ENCODE measurements at regions not wholly inside any gene's neighbourhood (a gene's known extent, or its start where the extent isn't known, plus 50 kb on each side); places are given as distances from the start of the nearest gene placed in this dataset.
"Not testable (repeated sequence)": the region's sequence is repeated elsewhere in the genome, so short reads cannot be mapped to it uniquely, and the experiment has no call there.

DNA sequence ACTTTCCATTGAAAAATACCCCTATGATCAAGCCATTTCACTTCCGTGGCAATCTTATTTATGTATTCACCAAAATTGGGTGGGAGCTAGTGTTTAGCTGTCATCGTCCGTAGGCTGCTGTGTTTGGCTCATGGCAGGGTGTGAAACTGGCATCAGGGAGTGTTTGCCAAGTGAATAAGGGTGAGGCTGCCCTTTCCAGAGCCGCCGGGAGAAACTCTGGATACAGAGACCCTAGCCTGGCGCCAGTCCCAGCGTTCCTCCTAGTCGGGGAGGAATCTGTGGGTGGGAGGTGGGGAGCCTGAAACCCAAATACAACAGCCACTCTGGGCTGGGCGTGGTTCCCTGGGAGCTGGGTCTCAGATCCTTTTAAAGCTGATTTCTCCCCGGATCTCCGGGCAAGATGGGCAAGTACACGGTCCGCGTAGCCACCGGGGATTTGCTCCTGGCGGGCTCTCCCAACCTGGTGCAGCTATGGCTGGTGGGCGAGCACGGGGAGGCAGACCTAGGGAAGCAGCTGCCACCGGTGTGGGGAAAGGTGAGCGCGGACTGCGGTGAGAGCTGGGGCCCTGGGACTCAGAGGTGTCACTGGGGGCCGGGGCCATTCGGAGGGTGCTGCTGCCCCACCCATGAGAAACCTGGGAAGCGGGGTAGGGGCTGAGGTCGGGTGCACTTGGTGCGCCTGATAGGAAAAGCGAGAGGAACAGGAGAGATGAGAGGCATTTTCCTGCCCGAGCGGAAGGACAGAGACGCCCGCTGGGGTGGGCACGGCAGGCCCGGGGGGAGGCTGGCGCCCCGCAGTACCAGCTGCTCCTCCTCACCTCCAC, 62.1 kb upstream of the TEKT1 start:
- DNase-seq (ENCODE audit: low read depth in 2 of 2), result no peak

DNA sequence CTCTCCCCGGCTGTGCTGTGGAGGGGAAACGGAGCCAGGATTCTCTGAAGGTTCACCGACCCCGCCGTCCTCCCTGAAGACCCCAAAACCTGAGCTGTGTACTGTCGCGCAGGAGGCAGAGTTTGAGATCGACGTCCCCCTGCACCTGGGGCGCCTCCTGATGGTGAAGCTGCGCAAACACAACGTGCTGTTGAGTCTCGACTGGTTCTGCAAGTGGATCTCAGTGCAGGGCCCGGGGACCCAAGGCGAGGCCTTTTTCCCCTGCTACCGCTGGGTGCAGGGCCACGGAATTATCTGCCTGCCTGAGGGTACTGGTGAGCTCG, 62.6 kb upstream of the TEKT1 start:
- peak in 1 of 2 donors; percentile 15 for DNase-seq (ENCODE audit: low read depth in 2 of 2)

- DNase-seq (ENCODE audit: low read depth in 2 of 2), result no peak
Observed at GRCh38 chr17:6901086-6901485, 69.6 kb upstream of the TEKT1 start.

- no peak for DNase-seq (ENCODE audit: low read depth in 2 of 2)
Observed at GRCh38 chr17:6903326-6903900, 71.9 kb upstream of the TEKT1 start.

DNA sequence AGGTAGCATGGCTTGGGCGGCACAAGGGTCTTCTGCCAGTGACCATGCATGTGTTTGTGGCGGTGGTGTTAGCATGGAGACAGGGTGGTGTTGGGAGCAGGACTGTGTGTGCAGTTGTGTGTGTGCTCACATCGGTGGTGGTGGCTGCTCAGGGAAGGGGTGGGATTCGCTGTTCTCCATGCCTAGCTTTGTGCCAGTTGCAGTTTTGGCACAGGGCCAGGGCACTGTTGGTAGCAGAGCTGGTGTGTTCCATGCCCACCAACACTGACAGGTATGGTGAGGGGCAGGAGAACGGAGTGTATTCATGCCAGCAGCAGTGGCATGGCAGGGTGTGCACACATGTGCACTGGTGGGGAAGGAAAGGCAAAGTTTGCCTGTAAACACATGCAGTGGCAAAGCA, 77.3 kb upstream of the TEKT1 start:
- DNase-seq (ENCODE audit: low read depth in 2 of 2), result no peak

DNA sequence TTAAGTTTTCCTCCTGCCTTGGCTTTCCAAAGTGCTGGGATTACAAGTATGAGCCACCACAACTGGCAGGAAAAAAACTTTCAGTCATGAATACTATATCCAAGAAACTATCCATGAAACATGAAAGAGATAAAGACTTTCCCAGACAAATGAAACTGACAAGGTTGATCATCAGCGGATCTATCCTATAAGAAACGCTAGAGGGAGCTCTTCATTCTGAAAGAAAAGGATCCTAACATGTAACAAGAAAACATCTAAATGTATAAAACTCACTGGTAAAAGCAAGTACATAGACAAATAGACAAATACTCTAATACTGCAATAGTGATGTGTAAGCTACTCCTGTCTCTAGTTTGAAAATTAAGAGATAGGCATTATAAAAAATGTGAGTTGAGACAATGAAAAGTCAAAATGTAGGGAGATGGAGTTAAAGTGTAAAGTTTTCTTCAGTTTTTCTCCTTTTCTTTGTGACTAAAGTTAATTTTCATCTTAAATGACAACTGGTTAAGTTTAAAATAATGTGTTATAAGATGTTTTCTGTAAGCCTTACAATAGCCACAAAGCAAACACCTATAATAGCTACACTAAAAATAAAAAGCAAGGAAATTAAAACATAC, 79.6 kb upstream of the TEKT1 start:
- no peak for DNase-seq (ENCODE audit: low read depth in 2 of 2)

GRCh38 chr17:6912110-6913051, 80.9 kb upstream of the TEKT1 start:
- no peak for DNase-seq (ENCODE audit: low read depth in 2 of 2)

DNA sequence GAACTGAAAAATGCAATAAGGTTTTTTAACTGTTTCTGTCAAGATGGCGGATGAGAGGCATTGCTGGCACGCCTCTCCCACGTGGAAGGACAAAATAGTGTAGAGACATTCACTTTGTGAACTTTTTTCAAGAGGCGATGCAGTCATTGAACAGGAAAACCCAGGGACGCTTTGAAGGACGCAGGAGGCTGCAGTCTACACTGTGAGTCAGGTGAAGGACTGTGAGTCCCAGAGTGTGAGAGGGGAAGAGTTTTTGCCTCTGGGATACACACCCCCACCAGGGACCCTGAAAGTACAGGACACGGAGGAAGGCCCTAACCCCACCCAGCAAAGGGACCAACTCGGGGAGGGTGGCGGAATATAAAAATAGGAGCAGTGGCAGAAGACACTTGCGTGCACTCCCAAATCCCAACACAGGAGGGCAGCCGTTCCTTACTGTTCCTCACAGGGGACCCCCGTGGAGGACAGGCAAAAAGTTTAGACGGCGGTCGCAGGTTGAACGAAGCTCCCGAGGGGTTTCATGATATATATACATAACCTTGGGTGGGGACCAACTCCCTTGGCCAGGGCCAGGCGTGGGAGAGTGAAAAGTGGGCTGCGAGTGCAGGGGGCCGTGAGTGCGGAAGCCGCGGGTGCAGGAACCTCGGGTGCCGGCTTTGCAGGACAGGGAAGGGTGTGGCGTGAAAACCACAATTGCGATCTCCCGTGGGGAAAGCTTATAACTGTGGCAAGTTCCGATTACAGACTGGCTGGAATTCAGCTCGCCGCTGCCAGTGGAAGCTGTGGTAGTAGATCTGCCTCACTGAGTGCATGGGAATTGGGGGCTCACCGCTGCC, 82.0 kb upstream of the ALOX12 start:
- DNase-seq (ENCODE audit: low read depth in 2 of 2), result peak; percentile 65 to 77

GRCh38 chr17:6914711-6915110, 81.1 kb upstream of the ALOX12 start:
- no peak for DNase-seq (ENCODE audit: low read depth in 2 of 2)

- no peak for DNase-seq (ENCODE audit: low read depth in 2 of 2)
Observed at GRCh38 chr17:6915620-6916019, 80.2 kb upstream of the ALOX12 start.

DNA sequence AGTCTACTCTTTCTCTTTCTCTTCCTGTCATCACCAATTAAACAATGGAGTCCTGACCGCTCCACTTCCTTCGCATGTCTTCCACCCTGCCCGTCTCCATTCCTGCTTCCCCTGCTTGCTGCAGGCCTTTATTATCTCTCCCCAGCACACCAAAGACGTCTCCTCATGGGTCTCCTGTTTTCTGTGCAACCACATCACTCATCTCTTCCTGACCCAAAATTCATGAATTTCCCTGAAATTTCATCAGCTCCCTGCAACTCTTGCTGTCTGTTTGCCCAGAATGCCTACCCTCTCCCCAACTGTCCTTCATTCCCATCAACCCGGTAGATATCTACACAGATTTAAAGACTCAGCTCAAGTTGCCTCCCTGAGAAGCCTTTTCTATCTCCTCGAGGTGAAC, 76.7 kb upstream of the ALOX12 start:
- DNase-seq (ENCODE audit: low read depth in 2 of 2), result no peak

DNA sequence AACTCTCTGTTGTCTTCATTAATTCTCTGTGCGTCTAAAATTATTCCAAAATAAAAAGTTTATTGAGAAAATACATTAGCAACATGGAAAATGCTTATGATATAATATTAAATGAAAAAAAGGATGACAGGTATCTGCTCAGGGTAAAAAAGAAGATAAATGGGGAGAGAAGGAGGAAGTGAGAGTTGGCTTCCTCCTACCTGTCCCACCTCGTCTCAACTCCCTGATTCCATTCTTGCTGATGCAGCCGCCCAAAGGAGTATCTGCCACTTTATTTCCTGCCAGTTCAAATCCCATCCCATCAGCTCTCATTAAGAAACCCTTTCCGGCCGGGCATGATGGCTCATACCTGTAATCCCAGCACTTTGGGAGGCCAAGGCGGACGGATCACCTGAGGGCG, 72.5 kb upstream of the ALOX12 start:
- no peak for DNase-seq (ENCODE audit: low read depth in 2 of 2)

GRCh38 chr17:6924208-6924607, 71.6 kb upstream of the ALOX12 start:
- DNase-seq (ENCODE audit: low read depth in 2 of 2), result no peak

- DNase-seq (ENCODE audit: low read depth in 2 of 2), result no peak
Observed at GRCh38 chr17:6926667-6927066, 69.2 kb upstream of the ALOX12 start.

- DNase-seq (ENCODE audit: low read depth in 2 of 2), result no peak
Observed at GRCh38 chr17:6927290-6928126, 68.3 kb upstream of the ALOX12 start.

DNA sequence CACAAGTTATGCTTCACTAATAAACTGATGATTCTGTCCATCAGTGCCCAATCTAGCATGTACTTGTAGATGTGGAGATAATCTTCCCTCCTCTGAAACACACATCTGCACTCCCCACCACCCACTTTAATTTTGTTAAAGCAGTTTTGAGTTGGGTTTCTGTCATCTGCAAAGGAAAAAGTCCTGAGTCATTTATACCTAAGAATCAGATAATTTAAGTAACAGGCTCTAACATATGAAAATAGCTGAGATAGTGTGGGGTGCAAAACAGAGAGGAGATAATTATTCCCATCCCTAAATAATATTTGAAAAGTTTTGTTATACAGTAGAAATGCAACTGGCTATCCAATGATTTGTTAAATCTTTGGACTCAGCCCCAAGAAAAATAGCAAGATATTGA, 67.7 kb upstream of the ALOX12 start:
- no peak for DNase-seq (ENCODE audit: low read depth in 2 of 2)

- DNase-seq (ENCODE audit: low read depth in 2 of 2), result no peak
Observed at GRCh38 chr17:6930749-6931148, 65.1 kb upstream of the ALOX12 start.

GRCh38 chr17:6934544-6934943, 61.3 kb upstream of the ALOX12 start:
- DNase-seq (ENCODE audit: low read depth in 2 of 2), result not testable (repeated sequence)

GRCh38 chr17:6936370-6937028, 59.4 kb upstream of the ALOX12 start:
- no peak for DNase-seq (ENCODE audit: low read depth in 2 of 2)

GRCh38 chr17:6938637-6939036, 57.2 kb upstream of the ALOX12 start:
- no peak for DNase-seq (ENCODE audit: low read depth in 2 of 2)
